ENCODE measurements at regions not wholly inside any gene's neighbourhood (a gene's known extent, or its start where the extent isn't known, plus 50 kb on each side); places are given as distances from the start of the nearest gene placed in this dataset.
"Not testable (repeated sequence)": the region's sequence is repeated elsewhere in the genome, so short reads cannot be mapped to it uniquely, and the experiment has no call there.

- no peak for DNase-seq (ENCODE audit: low spot score)
- Mint-ChIP-seq H3K27me3 (ENCODE audit: low read depth) (peaks cover 29% of the 10 kb centered on the region), H3K36me3 (ENCODE audit: low read depth) (peaks cover 7% of the 10 kb centered on the region), H3K4me1 (ENCODE audit: low read depth) (no peaks in the 10 kb centered on the region), H3K9me3 (peaks cover 19% of the 10 kb centered on the region), H3K4me3 (no peak overlapping the region), H3K27ac (no peak overlapping the region)
These were observed 63.9 kb downstream of the NFKBIZ start for GRCh38 chr3:101913168-101913567.

- not testable (repeated sequence) for H3K4me3 Mint-ChIP-seq
These were observed 68.4 kb downstream of the NFKBIZ start for GRCh38 chr3:101917761-101918160.

GRCh38 chr3:101922151-101922725, 72.9 kb downstream of the NFKBIZ start:
- peaks cover 36% of the 10 kb centered on the region for H3K4me1 Mint-ChIP-seq (ENCODE audit: low read depth)
- H3K27me3 Mint-ChIP-seq (ENCODE audit: low read depth) = peaks cover 11% of the 10 kb centered on the region
- peaks cover 36% of the 10 kb centered on the region for H3K36me3 Mint-ChIP-seq (ENCODE audit: low read depth)
- H3K4me3 Mint-ChIP-seq = peak overlapping the region; percentile 12
- peak overlapping the region; percentile 23 for H3K27ac Mint-ChIP-seq
- DNase-seq (ENCODE audit: low spot score) = peak; percentile 18
- peaks cover 47% of the 10 kb centered on the region for H3K9me3 Mint-ChIP-seq

More at GRCh38 chr3:101917761-101918160, 68.4 kb downstream of the NFKBIZ start:
- not testable (repeated sequence) for H3K27ac Mint-ChIP-seq; H3K27me3 Mint-ChIP-seq (ENCODE audit: low read depth); DNase-seq (ENCODE audit: low spot score)
- peaks cover 48% of the 10 kb centered on the region for H3K9me3 Mint-ChIP-seq
- H3K4me1 Mint-ChIP-seq (ENCODE audit: low read depth) = peaks cover 14% of the 10 kb centered on the region
- peaks cover 29% of the 10 kb centered on the region for H3K36me3 Mint-ChIP-seq (ENCODE audit: low read depth)

- H3K27ac Mint-ChIP-seq; H3K27me3 Mint-ChIP-seq (ENCODE audit: low read depth); H3K4me3 Mint-ChIP-seq; DNase-seq (ENCODE audit: low spot score): not testable (repeated sequence)
- H3K36me3 Mint-ChIP-seq (ENCODE audit: low read depth) = peaks cover 31% of the 10 kb centered on the region
- H3K9me3 Mint-ChIP-seq = peaks cover 31% of the 10 kb centered on the region
- peaks cover 36% of the 10 kb centered on the region for H3K4me1 Mint-ChIP-seq (ENCODE audit: low read depth)
These were observed 75.3 kb downstream of the NFKBIZ start for GRCh38 chr3:101924621-101925020.

GRCh38 chr3:101925124-101925523, 75.8 kb downstream of the NFKBIZ start:
- not testable (repeated sequence) for H3K27ac Mint-ChIP-seq; H3K27me3 Mint-ChIP-seq (ENCODE audit: low read depth)
- H3K4me3 Mint-ChIP-seq = peak overlapping the region; percentile 17
- H3K36me3 Mint-ChIP-seq (ENCODE audit: low read depth) = peaks cover 28% of the 10 kb centered on the region
- DNase-seq (ENCODE audit: low spot score) = peak; percentile 28
- H3K4me1 Mint-ChIP-seq (ENCODE audit: low read depth) = peaks cover 36% of the 10 kb centered on the region
- peaks cover 26% of the 10 kb centered on the region for H3K9me3 Mint-ChIP-seq

- H3K4me3 Mint-ChIP-seq = peak overlapping the region; percentile 17
- H3K27ac Mint-ChIP-seq = no peak overlapping the region
These were observed 76.2 kb downstream of the NFKBIZ start for GRCh38 chr3:101925564-101925963.

GRCh38 chr3:101926594-101927105, 77.3 kb downstream of the NFKBIZ start:
- Mint-ChIP-seq H3K9me3 (peaks cover 18% of the 10 kb centered on the region), H3K36me3 (ENCODE audit: low read depth) (peaks cover 19% of the 10 kb centered on the region), H3K4me3 (no peak overlapping the region), H3K27ac (no peak overlapping the region), H3K27me3 (ENCODE audit: low read depth) (peaks cover 10% of the 10 kb centered on the region), H3K4me1 (ENCODE audit: low read depth) (peaks cover 33% of the 10 kb centered on the region)
- DNase-seq (ENCODE audit: low spot score) = no peak

More at GRCh38 chr3:101925564-101925963, 76.2 kb downstream of the NFKBIZ start:
- Mint-ChIP-seq H3K4me1 (ENCODE audit: low read depth) (peaks cover 36% of the 10 kb centered on the region), H3K9me3 (peaks cover 21% of the 10 kb centered on the region), H3K36me3 (ENCODE audit: low read depth) (peaks cover 24% of the 10 kb centered on the region), H3K27me3 (ENCODE audit: low read depth) (peaks cover 10% of the 10 kb centered on the region)
- no peak for DNase-seq (ENCODE audit: low spot score)

GRCh38 chr3:101928890-101929289, 79.6 kb downstream of the NFKBIZ start:
- peaks cover 3% of the 10 kb centered on the region for H3K36me3 Mint-ChIP-seq (ENCODE audit: low read depth)

GRCh38 chr3:101931081-101931480, 81.8 kb downstream of the NFKBIZ start:
- no peak for DNase-seq (ENCODE audit: low spot score)
- Mint-ChIP-seq H3K27me3 (ENCODE audit: low read depth) (peaks cover 20% of the 10 kb centered on the region), H3K27ac (no peak overlapping the region), H3K4me1 (ENCODE audit: low read depth) (peaks cover 9% of the 10 kb centered on the region), H3K4me3 (no peak overlapping the region), H3K36me3 (ENCODE audit: low read depth) (no peaks in the 10 kb centered on the region), H3K9me3 (no peaks in the 10 kb centered on the region)

More at GRCh38 chr3:101928890-101929289, 79.6 kb downstream of the NFKBIZ start:
- Mint-ChIP-seq H3K9me3 (peaks cover under 1% of the 10 kb centered on the region), H3K4me1 (ENCODE audit: low read depth) (peaks cover 12% of the 10 kb centered on the region), H3K4me3 (no peak overlapping the region), H3K27ac (no peak overlapping the region), H3K27me3 (ENCODE audit: low read depth) (peaks cover 15% of the 10 kb centered on the region)
- no peak for DNase-seq (ENCODE audit: low spot score)

- Mint-ChIP-seq H3K4me3 (no peak overlapping the region), H3K36me3 (ENCODE audit: low read depth) (no peaks in the 10 kb centered on the region), H3K27me3 (ENCODE audit: low read depth) (peaks cover 23% of the 10 kb centered on the region), H3K9me3 (no peaks in the 10 kb centered on the region), H3K4me1 (ENCODE audit: low read depth) (peaks cover 19% of the 10 kb centered on the region), H3K27ac (no peak overlapping the region)
- DNase-seq (ENCODE audit: low spot score) = no peak
These were observed 83.2 kb downstream of the NFKBIZ start for GRCh38 chr3:101932326-101933068.

GRCh38 chr3:101936419-101937356, 87.4 kb downstream of the NFKBIZ start:
- Mint-ChIP-seq H3K27me3 (ENCODE audit: low read depth) (peaks cover 23% of the 10 kb centered on the region), H3K4me3 (peak overlapping the region; percentile 74), H3K9me3 (no peaks in the 10 kb centered on the region), H3K4me1 (ENCODE audit: low read depth) (peaks cover 25% of the 10 kb centered on the region), H3K36me3 (ENCODE audit: low read depth) (no peaks in the 10 kb centered on the region), H3K27ac (peak overlapping the region; percentile 65)
- DNase-seq (ENCODE audit: low spot score) = peak; percentile 35

GRCh38 chr3:101938262-101938847, 89.0 kb downstream of the NFKBIZ start:
- Mint-ChIP-seq H3K4me3 (no peak overlapping the region), H3K27me3 (ENCODE audit: low read depth) (peaks cover 18% of the 10 kb centered on the region), H3K9me3 (no peaks in the 10 kb centered on the region), H3K27ac (no peak overlapping the region), H3K36me3 (ENCODE audit: low read depth) (no peaks in the 10 kb centered on the region), H3K4me1 (ENCODE audit: low read depth) (peaks cover 33% of the 10 kb centered on the region)
- no peak for DNase-seq (ENCODE audit: low spot score)

GRCh38 chr3:101939361-101940049, 90.2 kb downstream of the NFKBIZ start:
- no peak for DNase-seq (ENCODE audit: low spot score)
- Mint-ChIP-seq H3K27me3 (ENCODE audit: low read depth) (peaks cover 18% of the 10 kb centered on the region), H3K4me1 (ENCODE audit: low read depth) (peaks cover 37% of the 10 kb centered on the region), H3K27ac (no peak overlapping the region), H3K36me3 (ENCODE audit: low read depth) (no peaks in the 10 kb centered on the region), H3K9me3 (no peaks in the 10 kb centered on the region), H3K4me3 (no peak overlapping the region)
